ENCODE measurements at regions not wholly inside any gene's neighbourhood (a gene's known extent, or its start where the extent isn't known, plus 50 kb on each side); places are given as distances from the start of the nearest gene placed in this dataset.

DNA sequence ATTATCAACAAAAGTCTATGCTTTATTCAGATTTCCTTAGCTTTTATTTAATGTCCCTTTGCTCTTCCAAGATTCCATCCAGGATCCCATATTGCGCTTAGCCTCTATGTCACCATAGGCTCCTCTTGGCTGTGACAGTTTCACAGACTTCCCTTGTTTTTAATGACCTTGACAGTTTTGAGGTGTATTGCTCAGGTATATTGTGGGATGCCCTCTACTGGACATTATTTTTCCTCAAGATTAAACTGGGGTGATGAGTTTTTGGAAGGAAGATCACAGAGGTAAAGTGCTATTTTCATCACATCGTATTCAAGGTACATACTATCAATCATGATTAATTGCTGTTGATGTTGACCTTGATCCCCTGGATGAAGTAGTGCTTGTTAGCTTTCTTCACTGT lies 99.1 kb upstream of the SMAD3 start:
- Histone ChIP-seq H3K4me1 (replicated peaks in 1 of 2; ENCODE audit: control insufficient read depth in 2 of 2, insufficient read depth in 2 of 2, low read length in 2 of 2) (peaks cover 0 to 3% of the 10 kb centered on the region in 2 experiments; a peak in 2 of 5 replicates), H3K27me3 (ENCODE audit: control insufficient read depth in 2 of 2, insufficient read depth in 2 of 2, low read length in 2 of 2) (no peaks in the 10 kb centered on the region), H3K4me3 (no peak overlapping the region), H3K27ac (ENCODE audit: extremely low read depth, low read depth, low read length) (no peak overlapping the region), H3K9ac (ENCODE audit: insufficient read depth in 1 of 2, low read depth in 2 of 2, low read length in 2 of 2) (no peak overlapping the region), H3K79me2 (ENCODE audit: control insufficient read depth, insufficient read depth, low read length) (no peaks in the 10 kb centered on the region), H3K36me3 (ENCODE audit: control insufficient read depth, insufficient read depth, low read length) (no peaks in the 10 kb centered on the region), H3K9me1 (ENCODE audit: control insufficient read depth, insufficient read depth, low read length) (no peaks in the 10 kb centered on the region), H3K9me3 (replicated peaks; ENCODE audit: control insufficient read depth, insufficient read depth, low read depth, low read length) (no peaks in the 10 kb centered on the region), H2AFZ (ENCODE audit: low read depth, low read length) (no peak overlapping the region), H4K20me1 (replicated peaks; ENCODE audit: control insufficient read depth, insufficient read depth, low read length) (no peaks in the 10 kb centered on the region), H3K4me2 (ENCODE audit: insufficient read depth, low read length) (no peak overlapping the region)
- no TSS peak for BruUV-seq (replicated peaks)
- DNase-seq (ENCODE audit: extremely low read depth in 1 of 4, low spot score in 3 of 4): peak in 2 of 4 experiments; percentile 20 to 22
- peak; percentile 78 for FAIRE-seq
- POLR2A ChIA-PET: no interaction called here
- intact Hi-C loops (cut with micrococcal nuclease): no loop called here
- no peak for ATAC-seq
- in situ Hi-C loops (cut with MboI): no loop called here
- CTCF ChIA-PET (ENCODE audit: low intra/inter-chr PET ratio): no interaction called here
- 18% methylated on average over 2 of the region's 2 CpGs for WGBS (ENCODE audit: insufficient coverage, low coverage, missing lambda C conversion rate)
- TF ChIP-seq, protein P1, sequence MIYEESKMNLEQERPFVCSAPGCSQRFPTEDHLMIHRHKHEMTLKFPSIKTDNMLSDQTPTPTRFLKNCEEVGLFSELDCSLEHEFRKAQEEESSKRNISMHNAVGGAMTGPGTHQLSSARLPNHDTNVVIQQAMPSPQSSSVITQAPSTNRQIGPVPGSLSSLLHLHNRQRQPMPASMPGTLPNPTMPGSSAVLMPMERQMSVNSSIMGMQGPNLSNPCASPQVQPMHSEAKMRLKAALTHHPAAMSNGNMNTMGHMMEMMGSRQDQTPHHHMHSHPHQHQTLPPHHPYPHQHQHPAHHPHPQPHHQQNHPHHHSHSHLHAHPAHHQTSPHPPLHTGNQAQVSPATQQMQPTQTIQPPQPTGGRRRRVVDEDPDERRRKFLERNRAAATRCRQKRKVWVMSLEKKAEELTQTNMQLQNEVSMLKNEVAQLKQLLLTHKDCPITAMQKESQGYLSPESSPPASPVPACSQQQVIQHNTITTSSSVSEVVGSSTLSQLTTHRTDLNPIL (CRISPR knock-in tag; IDR thresholded peaks at IDR 0.05): no peak
- TF ChIP-seq PCBP1 (IDR thresholded peaks at IDR 0.05; ENCODE audit: low read depth, low read length, poor library complexity, severe bottlenecking) (no peak), ESRRB (CRISPR knock-in tag; IDR thresholded peaks at IDR 0.05; ENCODE audit: borderline replicate concordance) (no peak), TRIM25 (IDR thresholded peaks at IDR 0.05; ENCODE audit: borderline replicate concordance) (no peak), HCFC1 (IDR thresholded peaks at IDR 0.05; ENCODE audit: low read depth, low read length) (no peak), JUN (IDR thresholded peaks at IDR 0.05; ENCODE audit: borderline replicate concordance, low read depth, low read length) (no peak), JUN (CRISPR knock-in tag; IDR thresholded peaks at IDR 0.05; ENCODE audit: borderline replicate concordance) (no peak), SMC3 (conservative IDR thresholded peaks at IDR 0.05; ENCODE audit: insufficient read depth, low read depth, low read length) (0 out of 2 replicates have a peak, but pooled peaks have one; percentile 14), ZNF699 (CRISPR knock-in tag; IDR thresholded peaks at IDR 0.05; ENCODE audit: insufficient replicate concordance) (no peak), SP1 (CRISPR knock-in tag; IDR thresholded peaks at IDR 0.05) (no peak), CTCF (IDR thresholded peaks at IDR 0.05 in 2 of 3, conservative IDR thresholded peaks at IDR 0.05 in 1 of 3; ENCODE audit: insufficient read depth in 2 of 3, low read depth in 1 of 3, low read length in 3 of 3) (peak in 2 of 3 experiments; percentile 45 to 47; a peak in 4 of 6 replicates), ID3 (CRISPR knock-in tag; IDR thresholded peaks at IDR 0.05) (no peak), ID3 (tag; IDR thresholded peaks at IDR 0.05) (no peak), XRCC4 (IDR thresholded peaks at IDR 0.05; ENCODE audit: extremely low read depth, insufficient read depth, insufficient read length) (no peak), ZNF274 (IDR thresholded peaks at IDR 0.05; ENCODE audit: borderline replicate concordance, low read depth, low read length) (no peak), ESRRA (IDR thresholded peaks at IDR 0.05; ENCODE audit: borderline replicate concordance, low read depth) (peak; percentile 73), TEAD4 (IDR thresholded peaks at IDR 0.05; ENCODE audit: low read length) (no peak), TEAD4 (CRISPR knock-in tag; IDR thresholded peaks at IDR 0.05; ENCODE audit: borderline replicate concordance) (no peak), POLR2G (IDR thresholded peaks at IDR 0.05; ENCODE audit: low read depth, low read length) (no peak)
